Smooth muscle cell (in vitro differentiated cells): ENCODE measurements at regions not wholly inside any gene's neighbourhood (a gene's known extent, or its start where the extent isn't known, plus 50 kb on each side); places are given as distances from the start of the nearest gene placed in this dataset.
"Not testable (repeated sequence)": the region's sequence is repeated elsewhere in the genome, so short reads cannot be mapped to it uniquely, and the experiment has no call there.

Experiments used
- DNase-seq: peaks from one replicate; lab custom pipeline; 2025; ENCODE audit not compliant: unreplicated experiment; lab: John Stamatoyannopoulos, UW
- H2AFZ ChIP-seq: fragments of 200-600 bp; sonication (generic); 2 replicates; pipeline ENCODE4 v1.6.0; 2016; ENCODE audit warnings: antibody characterized with exemption, low read depth, mild to moderate bottlenecking
- H3F3A ChIP-seq: fragments of 200-600 bp; sonication (generic); 2 replicates; pipeline ENCODE4 v1.6.0; 2017; ENCODE audit warnings: antibody characterized with exemption, low read depth
- H3K27ac ChIP-seq: fragments of 200-600 bp; sonication (generic); 2 replicates; pipeline ENCODE4 v1.5.1; 2016; ENCODE audit warnings: low read depth, mild to moderate bottlenecking
- H3K27me3 ChIP-seq: fragments of 200-600 bp; sonication (generic); 2 replicates; pipeline ENCODE4 v1.6.1; 2016; ENCODE audit warnings: low read depth, mild to moderate bottlenecking
- H3K36me3 ChIP-seq: fragments of 200-600 bp; sonication (generic); 2 replicates; pipeline ENCODE4 v1.5.1; 2016; ENCODE audit warnings: low read depth
- H3K4me1 ChIP-seq: fragments of 200-600 bp; sonication (generic); 2 replicates; pipeline ENCODE4 v1.5.1; 2016; ENCODE audit warnings: low read depth
- H3K4me2 ChIP-seq: fragments of 200-600 bp; sonication (generic); 2 replicates; pipeline ENCODE4 v1.6.0; 2016; ENCODE audit warnings: mild to moderate bottlenecking
- H3K4me3 ChIP-seq: fragments of 200-600 bp; sonication (generic); 2 replicates; pipeline ENCODE4 v1.5.1; 2016; ENCODE audit warnings: mild to moderate bottlenecking
- H3K79me2 ChIP-seq: fragments of 200-600 bp; sonication (generic); 2 replicates; pipeline ENCODE4 v1.6.0; 2016; ENCODE audit warnings: low read depth, mild to moderate bottlenecking
- H3K9ac ChIP-seq: fragments of 200-600 bp; sonication (generic); 2 replicates; pipeline ENCODE4 v1.6.0; 2016; ENCODE audit warnings: low read depth
- H3K9me3 ChIP-seq: fragments of 200-600 bp; sonication (generic); replicated peaks from 2 replicates; pipeline ENCODE4 v1.5.1; 2016; ENCODE audit warnings: low read depth
- H4K20me1 ChIP-seq: fragments of 200-600 bp; sonication (generic); 2 replicates; pipeline ENCODE4 v1.6.0; 2016; ENCODE audit warnings: low read depth
- CTCF ChIP-seq: fragments of 200-600 bp; sonication (generic); IDR thresholded peaks from 2 replicates; pipeline ENCODE4 v1.5.1; 2017; ENCODE audit warnings: borderline replicate concordance, mild to moderate bottlenecking, antibody characterized with exemption; ENCODE audit not compliant: insufficient read depth, poor library complexity, severe bottlenecking
- WGBS: methylation state at CpG from one replicate; pipeline ENCODE4 v1.1.7; 2016; ENCODE audit warnings: low lambda C conversion rate; 5-methylcytosine and 5-hydroxymethylcytosine counted together

GRCh38 chr16:8083560-8083959 is 506.8 kb downstream of the TMEM114 start:
- Histone ChIP-seq H3K4me2 (no peak overlapping the region), H3K36me3 (no peaks in the 10 kb centered on the region), H3K4me3 (no peak overlapping the region), H3K27ac (no peak overlapping the region), H3K9me3 (no peaks in the 10 kb centered on the region), H2AFZ (no peak overlapping the region), H3K9ac (no peak overlapping the region), H3K79me2 (no peaks in the 10 kb centered on the region), H3K27me3 (no peaks in the 10 kb centered on the region), H3F3A (no peaks in the 10 kb centered on the region), H3K4me1 (no peaks in the 10 kb centered on the region), H4K20me1 (no peaks in the 10 kb centered on the region)
- no peak for TF ChIP-seq CTCF
- DNase-seq = no peak
- WGBS = 79% methylated on average over 4 of the region's 4 CpGs

- Histone ChIP-seq H3K36me3 (no peaks in the 10 kb centered on the region), H4K20me1 (no peaks in the 10 kb centered on the region), H3K4me2 (no peak overlapping the region), H3F3A (no peaks in the 10 kb centered on the region), H3K9me3 (no peaks in the 10 kb centered on the region), H3K4me1 (no peaks in the 10 kb centered on the region), H3K27ac (no peak overlapping the region), H2AFZ (no peak overlapping the region), H3K4me3 (no peak overlapping the region), H3K79me2 (no peaks in the 10 kb centered on the region), H3K9ac (no peak overlapping the region), H3K27me3 (no peaks in the 10 kb centered on the region)
- TF ChIP-seq CTCF = no peak
- 81% methylated on average over 3 of the region's 3 CpGs for whole genome bisulfite sequencing
- no peak for DNase-seq
Measured at GRCh38 chr16:8080817-8081216, 509.5 kb downstream of the TMEM114 start.

DNA sequence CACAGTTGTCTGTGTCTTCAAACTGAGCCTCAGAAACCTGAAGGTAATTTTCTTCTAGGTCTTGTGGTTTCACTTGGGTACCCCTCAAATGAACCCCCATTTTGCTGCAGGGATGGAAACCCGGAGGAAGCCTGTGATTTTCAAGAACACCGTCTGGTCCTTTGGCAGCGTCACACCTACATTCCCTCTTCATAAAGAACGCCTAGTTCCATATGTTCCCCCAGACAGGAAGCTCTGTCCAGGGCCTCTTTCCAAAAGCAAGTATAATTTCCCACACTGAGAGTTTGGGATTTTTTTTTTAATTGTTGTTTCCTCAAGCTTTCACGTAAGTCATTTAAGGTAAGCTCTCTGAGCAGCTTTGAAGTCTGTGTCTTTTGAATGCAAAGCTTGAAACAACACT is 515.0 kb downstream of the TMEM114 start:
- Histone ChIP-seq H3K9me3 (no peaks in the 10 kb centered on the region), H3K36me3 (no peaks in the 10 kb centered on the region), H3K9ac (no peak overlapping the region), H3K4me3 (no peak overlapping the region), H3F3A (no peaks in the 10 kb centered on the region), H2AFZ (no peak overlapping the region), H3K27ac (no peak overlapping the region), H3K4me2 (no peak overlapping the region), H3K4me1 (no peaks in the 10 kb centered on the region), H4K20me1 (no peaks in the 10 kb centered on the region), H3K79me2 (no peaks in the 10 kb centered on the region), H3K27me3 (no peaks in the 10 kb centered on the region)
- DNase-seq = no peak
- WGBS = 94% methylated on average over 5 of the region's 5 CpGs
- no peak for TF ChIP-seq CTCF

DNA sequence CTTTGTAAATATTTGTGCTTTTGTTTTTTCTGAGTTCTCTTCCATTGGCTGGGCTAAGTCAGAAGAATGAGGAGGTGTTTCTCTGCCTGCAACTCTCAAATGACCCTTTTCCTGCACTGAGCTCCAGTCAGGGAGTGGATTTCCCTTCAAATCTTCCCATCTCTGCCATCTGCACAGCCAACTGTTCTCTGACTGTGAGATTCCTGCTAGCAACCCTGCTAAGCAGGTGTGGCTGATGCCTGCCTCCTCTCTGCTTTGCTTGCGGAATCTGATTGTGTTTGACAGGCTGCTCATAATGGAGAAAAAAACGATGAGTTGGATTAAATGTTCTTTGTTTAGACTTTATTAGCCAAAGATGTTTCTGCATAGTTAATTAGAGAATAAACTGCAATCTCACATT is 519.8 kb downstream of the TMEM114 start:
- Histone ChIP-seq H3K9ac (no peak overlapping the region), H3K27ac (no peak overlapping the region), H4K20me1 (no peaks in the 10 kb centered on the region), H2AFZ (no peak overlapping the region), H3K79me2 (no peaks in the 10 kb centered on the region), H3K27me3 (no peaks in the 10 kb centered on the region), H3K36me3 (no peaks in the 10 kb centered on the region), H3K4me2 (no peak overlapping the region), H3K4me3 (no peak overlapping the region), H3K4me1 (no peaks in the 10 kb centered on the region), H3K9me3 (no peaks in the 10 kb centered on the region), H3F3A (no peaks in the 10 kb centered on the region)
- no peak for DNase-seq
- WGBS = 84% methylated on average over 2 of the region's 2 CpGs
- TF ChIP-seq CTCF = no peak

DNA sequence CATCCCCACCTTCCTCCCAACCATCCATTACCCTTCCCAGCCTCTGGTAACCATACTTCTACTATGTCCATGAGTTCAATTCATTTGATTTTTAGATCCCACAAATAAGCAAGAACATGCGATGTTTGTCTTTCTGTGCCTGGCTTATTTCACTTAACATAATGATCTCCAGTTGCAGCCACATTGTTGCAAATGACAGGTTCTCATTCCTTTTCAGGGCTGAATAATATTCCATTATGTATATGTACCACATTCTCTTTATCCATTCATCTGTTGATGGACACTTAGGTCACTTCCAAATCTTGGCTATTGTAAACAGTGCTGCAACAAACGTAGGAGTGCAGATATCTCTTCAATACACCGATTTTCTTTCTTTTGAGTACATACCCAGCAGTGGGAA is 522.1 kb downstream of the TMEM114 start:
- H3K4me2 ChIP-seq, H3K9me3 ChIP-seq, H3K4me1 ChIP-seq, H3F3A ChIP-seq, H3K4me3 ChIP-seq, H3K27me3 ChIP-seq, H3K9ac ChIP-seq, H3K36me3 ChIP-seq, DNase-seq, H2AFZ ChIP-seq, H3K27ac ChIP-seq, H3K79me2 ChIP-seq, H4K20me1 ChIP-seq: not testable (repeated sequence)
- WGBS = 80% methylated on average over 3 of the region's 3 CpGs
